Right renal pelvis (tissue), 4 donors: ENCODE measurements at regions not wholly inside any gene's neighbourhood (a gene's known extent, or its start where the extent isn't known, plus 50 kb on each side); places are given as distances from the start of the nearest gene placed in this dataset.
"Not testable (repeated sequence)": the region's sequence is repeated elsewhere in the genome, so short reads cannot be mapped to it uniquely, and the experiment has no call there.

Experiments
- DNase-seq, 4 donors: peaks; one replicate each; pipeline ENCODE4 v3.0.0-alpha.2; 2013; ENCODE audit warnings: low read depth in 4 of 4, low spot score in 3 of 4, missing footprints in 1 of 4

DNA sequence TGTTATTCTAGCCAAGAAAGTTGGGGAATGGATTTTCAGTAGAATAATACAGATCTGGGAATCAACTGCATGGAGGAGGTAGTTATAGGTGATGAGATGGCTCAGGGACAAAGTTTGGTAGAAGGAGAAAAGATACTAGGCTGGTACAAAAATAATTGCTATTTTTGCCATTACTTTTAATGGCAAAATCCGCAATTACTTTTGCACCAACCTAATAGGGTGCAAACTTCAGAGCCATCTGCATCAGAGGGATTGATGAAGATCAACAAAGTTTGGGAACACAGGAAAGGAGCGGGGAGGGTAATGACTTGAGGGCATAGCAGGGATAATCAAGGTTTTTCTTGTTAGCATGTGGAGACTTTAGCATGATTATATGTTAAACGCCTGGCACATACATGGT is 178.7 kb upstream of the ROPN1B start:
- not testable (repeated sequence) for DNase-seq

DNA sequence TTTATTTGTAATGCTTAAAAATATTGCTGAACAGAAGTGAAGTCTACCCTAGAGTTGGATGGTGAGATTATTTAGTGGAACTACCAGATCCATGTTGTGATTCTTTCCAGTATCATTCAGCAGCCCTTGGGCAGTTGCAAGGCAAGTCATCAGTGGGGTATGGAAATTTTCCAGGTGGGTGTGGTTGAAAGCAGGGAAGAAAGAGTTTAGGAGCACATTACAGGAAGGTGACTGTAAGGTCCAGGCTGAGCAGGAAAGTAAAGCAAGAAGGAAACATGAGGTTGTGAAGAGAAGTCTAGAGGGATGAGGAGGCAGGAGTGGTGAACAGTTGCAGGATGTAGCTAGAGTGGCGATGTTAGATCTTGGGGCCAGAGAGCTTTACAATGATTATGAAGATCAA is 178.0 kb upstream of the ROPN1B start:
- not testable (repeated sequence) for DNase-seq

DNA sequence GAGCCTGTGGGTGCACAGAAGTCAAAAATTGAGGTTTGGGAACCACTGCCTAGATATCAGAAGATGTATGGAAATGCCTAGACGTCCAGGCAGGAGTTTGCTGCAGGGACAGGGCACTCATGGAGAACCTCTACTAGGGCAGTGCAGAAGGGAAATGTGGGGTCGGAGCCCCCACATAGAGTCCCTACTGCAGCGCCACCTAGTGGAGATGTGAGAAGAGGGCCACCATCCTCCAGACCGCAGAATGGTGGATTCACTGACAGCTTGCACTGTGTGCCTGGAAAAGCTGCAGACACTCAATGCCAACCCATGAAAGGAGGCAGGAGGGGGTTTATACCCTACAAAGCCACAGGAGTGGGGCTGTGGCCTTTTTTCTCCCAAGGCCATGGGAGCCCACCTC is 159.0 kb upstream of the ROPN1B start:
- DNase-seq: not testable (repeated sequence)

DNA sequence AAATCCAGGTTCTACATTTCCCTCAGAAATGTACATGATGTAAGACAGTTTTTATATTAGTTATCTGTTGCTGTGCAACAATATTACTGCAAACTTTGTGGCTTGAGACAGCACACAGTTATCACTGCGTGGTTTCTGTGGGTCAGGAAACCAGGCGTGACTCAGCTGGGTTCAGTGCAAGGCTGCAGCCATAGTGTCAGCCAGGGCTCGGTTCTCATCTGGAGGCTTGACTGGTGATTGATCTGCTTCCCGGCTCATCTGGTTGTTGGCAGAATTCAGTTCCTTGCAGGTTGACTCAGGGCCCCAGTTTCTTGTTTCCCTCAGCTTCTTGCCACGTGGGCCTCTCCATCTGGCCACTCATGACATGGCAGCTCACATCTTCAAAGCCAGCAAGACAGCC is 146.8 kb upstream of the ROPN1B start:
- DNase-seq: not testable (repeated sequence)

DNA sequence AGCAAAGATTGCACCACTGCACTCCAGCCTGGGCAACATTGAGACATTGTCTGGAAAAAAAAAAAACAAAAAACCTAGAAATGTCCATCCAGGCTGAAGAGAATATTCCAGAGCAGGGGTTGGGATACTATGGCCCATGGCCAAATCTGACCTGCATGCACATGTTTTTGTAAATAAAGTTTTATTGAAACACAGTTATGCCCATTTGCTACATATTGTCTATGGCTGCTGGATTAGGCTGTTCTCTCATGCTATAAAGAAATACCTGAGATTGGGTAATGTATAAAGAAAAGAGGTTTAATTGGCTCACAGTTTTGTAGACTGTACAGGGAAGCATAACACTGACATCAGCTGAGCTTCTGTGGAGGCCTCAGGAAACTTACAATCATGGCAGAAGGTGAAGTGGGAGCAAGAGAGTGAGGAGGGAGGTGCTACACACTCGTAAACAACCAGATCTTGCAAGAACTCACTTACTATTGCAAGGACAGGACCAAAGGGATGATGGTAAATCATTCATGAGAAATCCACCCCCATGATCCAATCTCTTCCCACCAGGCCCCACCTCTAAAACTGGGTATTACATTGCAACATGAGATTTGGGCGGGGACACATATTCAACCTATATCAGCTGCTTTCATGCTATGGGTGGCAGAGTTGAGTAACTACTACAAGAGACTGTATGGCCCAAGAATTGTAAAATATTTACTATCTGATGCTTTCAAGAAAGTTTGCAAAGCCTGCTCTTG is 137.8 kb upstream of the ROPN1B start:
- DNase-seq: not testable (repeated sequence)

DNA sequence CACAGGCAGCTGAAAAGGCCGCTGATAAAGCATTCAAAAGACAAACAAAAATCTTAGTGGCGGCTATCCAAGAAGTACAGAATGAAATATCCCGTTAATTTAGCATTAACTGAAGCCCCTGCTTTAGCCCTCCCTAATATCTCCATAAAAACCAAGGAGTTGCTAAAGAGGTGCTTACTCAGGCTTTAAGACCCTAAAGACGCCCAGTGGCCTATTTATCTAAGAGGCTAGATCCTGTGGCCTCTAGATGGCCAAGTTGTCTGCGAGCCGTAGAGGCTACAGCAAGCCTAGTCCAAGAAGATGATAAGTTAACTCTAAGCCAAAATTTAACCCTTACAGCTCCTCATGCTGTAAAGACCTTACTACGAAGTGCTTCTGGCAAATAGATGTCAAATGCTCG is 133.4 kb upstream of the ROPN1B start:
- not testable (repeated sequence) for DNase-seq

DNA sequence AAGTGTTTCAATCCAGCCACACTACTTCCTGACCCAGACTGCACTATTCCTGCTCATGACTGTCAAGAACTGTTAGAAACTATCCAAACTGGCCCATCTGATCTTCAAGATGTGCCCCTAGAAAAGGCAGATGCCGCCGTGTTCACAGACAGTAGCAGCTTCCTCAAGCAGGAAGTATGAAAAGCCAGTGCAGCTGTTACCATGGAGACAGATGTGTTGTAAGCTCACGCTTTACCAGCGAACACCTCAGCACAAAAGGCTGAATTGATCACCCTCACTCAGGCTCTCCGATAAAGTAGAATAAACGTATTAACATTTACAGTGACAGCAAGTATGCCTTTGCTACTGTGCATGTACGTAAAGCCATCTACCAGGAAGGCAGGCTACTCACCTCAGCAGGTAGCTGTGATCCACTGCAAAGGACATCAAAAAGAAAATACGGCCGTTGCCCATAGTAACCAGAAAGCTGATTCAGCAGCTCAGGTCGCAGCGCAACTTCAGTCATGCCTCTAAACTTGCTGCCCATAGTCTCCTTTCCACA is 132.9 kb upstream of the ROPN1B start:
- peak in 2 of 4 donors; percentile 5 to 7 for DNase-seq

DNA sequence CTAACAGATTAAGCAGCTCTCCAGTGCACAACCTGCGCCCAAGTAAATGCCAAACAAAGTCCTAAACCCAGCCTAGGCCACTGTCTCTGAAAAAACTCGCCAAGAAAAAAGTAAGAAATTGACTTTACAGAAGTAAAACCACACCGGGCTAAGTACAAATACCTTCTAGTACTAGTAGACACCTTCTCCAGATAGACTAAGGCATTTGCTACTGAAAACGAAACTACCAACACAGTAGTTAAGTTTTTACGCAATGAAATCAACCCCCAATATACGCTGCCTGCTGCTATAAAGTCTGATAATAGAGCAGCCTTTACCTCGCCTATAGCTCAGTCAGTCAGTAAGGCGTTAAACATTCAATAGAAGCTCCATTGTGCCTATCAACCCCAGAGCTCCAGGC is 132.2 kb upstream of the ROPN1B start:
- not testable (repeated sequence) for DNase-seq

DNA sequence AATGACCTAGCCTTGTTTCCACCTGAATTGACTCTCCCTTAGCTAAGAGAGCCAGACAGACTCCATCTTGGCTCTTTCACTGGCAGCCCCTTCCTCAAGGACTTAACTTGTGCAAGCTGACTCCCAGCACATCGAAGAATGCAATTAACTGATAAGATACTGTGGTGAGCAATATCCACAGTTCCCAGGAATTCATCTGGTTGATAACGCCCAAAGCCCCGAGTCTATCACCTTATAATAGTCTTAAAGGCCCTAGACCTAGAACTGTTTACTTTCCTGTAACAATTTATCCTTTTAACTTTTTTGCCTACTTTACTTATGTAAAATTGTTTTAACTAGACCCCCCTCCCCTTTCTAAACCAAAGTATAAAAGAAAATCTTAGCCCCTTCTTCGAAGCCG is 130.1 kb upstream of the ROPN1B start:
- not testable (repeated sequence) for DNase-seq

DNA sequence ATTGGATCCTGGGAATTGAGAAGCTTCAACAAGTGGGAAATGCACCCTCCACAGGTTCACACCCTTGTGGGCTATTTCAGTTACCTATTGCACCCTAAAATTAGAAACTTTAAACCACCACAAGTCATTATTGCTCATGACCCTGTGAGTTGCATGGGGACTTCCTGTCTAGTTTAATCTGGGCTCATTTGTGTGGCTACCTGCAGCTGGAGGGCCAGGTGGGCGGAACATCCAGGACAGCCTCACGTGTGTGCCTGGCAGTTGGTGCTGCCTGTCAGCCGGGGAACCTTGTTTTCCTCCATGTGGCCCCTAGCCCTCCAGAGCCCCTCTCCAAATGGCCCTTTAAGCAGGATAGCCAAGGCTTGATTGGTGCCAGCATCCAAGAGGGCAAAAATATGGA is 128.5 kb upstream of the ROPN1B start:
- not testable (repeated sequence) for DNase-seq

DNA sequence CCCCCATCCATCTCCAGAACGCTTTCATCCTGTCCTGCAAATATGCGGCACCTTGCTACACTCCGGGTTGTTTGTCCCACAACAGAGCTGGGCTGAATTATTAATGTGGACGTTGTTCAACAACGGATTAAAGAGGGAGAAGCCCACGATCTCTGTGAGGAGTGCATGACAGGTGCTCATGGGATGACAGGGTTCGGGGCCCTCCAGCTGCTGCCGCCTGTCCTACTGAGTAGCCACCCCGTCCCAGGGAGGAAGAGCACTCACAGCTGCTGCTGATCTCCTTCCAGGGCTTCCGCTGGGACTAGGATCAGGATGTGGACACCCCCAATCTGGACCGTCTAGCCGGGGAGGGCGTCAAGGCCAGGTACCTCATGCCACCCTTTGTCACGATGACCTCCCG is 121.0 kb upstream of the ROPN1B start:
- not testable (repeated sequence) for DNase-seq

DNA sequence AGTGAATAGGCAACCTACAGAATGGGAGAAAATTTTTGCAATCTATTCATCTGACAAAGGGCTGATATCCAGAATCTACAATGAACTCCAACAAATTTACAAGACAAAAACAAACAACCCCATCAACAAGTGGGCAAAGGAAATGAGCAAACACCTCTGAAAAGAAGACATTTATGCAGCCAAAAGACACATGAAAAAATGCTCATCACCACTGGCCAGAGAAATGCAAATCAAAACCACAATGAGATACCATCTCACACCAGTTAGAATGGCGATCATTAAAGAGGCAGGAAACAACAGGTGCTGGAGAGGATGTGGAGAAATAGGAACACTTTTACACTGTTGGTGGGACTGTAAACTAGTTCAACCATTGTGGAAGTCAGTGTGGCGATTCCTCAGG is 114.0 kb upstream of the ROPN1B start:
- not testable (repeated sequence) for DNase-seq

DNA sequence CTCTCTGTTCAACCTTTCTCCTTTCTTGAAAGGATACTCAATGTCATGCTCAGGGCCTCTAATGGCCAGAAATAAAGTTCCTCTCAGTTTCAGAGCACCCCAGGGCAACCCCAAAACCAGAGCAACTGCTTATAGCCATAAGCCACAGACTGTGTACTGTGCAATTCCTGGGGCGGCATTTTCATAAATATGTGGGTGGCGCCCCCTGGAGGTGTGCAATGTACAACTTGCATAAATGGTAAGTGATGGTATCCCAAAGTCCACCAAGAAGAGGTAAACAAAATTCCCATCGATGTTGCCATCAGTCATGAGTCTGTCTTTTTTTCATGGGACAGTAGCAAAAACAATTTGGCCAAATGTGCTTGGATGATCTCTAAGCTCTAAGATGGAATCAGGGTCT is 108.4 kb upstream of the ROPN1B start:
- DNase-seq: not testable (repeated sequence)

DNA sequence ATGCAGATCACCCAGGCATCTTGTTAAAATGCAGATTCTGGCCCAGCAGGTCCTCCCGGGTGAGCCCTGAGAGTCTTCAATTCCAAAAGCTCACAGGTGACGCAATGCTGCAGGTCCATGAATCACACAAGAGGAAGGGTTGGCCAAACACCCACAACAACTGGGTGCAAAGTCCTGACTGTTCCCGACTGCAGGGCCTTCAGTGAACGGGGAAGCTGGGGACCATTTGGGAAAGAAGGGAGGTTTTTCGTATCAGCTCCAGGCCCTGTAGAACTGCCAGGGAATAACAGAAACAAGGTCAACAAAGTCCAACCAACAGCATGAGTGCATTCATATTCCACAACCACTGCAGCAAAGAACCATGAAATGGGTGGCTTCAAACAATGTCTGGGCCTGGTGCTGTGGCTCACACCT is 106.1 kb upstream of the ROPN1B start:
- DNase-seq: not testable (repeated sequence)

DNA sequence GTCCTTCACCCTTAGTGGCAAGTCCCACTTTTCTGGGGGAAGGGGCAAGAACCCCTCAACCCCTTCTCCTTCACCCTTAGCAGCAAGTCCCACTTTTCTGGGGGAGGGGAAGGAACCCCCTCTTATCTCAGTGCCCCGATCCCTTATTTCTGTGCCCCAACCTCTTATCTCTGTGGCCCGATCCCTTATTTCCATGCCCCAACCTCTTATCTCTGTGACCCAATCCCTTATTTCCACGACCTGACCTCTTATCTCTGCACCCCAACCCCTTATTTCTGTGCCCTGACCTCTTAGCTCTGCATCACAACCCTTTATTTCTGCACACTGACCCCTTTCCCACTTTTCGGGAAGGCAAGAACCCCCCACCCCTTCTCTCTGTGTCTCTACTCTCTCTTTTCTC is 104.4 kb upstream of the ROPN1B start:
- not testable (repeated sequence) for DNase-seq

DNA sequence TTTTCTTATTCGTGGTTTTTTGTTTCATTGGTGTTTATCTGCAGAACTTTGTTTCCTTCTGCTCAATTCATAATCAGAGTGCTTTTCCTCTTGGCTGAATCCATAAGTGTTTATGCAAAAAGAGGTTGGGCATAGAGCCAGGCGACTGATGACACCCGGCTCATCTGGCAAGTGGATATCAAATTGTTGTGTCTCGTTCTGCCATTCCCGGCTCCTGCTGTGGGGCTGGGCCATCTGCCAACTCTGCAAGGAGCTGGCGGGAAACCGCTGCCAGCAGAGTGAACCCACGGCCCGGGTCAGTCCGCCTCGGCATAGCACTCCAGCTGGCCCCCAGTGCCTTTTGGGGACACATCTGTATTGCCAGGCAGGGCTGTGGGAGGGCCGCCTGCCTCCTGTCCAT is 83.0 kb upstream of the ROPN1B start:
- DNase-seq: peak in 1 of 4 donors; percentile 1

DNA sequence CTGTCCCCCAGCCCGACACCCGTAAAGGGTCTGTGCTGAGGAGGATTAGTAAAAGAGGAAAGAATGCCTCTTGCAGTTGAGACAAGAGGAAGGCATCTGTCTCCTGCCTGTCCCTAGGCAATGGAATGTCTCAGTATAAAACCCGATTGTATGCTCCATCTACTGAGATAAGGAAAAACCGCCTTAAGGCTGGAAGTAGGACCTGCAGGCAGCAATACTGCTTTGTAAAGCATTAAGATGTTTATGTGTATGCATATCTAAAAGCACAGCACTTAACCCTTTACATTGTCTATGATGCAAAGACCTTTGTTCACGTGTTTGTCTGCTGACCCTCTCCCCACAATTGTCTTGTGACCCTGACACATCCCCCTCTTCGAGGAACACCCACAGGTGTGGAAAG is 69.8 kb upstream of the ROPN1B start:
- DNase-seq: not testable (repeated sequence)

DNA sequence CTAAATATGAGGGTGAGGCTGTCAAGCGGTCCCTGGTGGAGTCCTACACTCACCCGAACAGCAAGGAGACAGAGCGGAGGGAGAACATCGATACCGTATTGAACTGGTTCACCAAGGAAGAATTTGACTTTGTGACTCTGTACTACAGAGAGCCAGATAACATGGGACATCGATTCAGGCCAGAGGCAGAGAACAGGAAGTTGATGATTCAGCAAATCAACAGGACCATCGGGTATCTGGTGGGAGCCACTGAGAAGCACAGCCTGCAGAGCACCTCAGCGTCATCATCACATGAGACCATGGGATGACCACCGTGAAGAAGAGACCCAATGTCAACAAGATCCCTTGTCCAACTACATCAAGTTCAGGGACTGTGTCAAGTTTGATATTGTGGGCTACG is 67.5 kb upstream of the ROPN1B start:
- not testable (repeated sequence) for DNase-seq

DNA sequence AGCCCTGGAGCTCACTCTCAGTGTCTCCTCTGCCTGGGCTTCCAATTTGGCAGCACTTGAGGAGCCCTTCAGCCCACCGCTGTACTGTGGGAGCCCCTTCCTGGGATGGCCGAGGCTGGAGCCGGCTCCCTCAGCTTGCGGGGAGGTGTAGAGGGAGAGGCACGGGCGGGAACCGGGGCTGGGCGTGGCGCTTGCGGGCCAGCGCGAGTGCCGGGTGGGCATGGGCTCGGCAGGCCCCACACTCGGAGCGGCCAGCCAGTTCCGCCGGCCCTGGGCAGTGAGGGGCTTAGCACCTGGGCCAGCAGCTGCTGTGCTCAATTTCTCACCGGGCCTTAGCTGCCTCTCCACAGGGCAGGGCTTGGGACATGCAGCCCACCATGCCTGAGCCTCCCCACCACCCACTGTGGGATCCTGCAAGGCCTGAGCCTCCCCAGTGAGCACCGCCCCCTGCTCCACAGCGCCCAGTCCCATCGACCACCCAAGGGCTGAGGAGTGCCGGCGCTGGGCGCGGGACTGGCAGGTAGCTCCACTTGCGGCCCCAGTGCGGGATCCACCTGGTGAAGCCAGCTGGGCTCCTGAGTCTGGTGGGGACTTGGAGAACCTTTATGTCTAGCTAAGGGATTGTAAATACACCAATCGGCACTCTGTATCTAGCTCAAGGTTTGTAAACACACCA is 65.1 kb upstream of the ROPN1B start:
- not testable (repeated sequence) for DNase-seq

DNA sequence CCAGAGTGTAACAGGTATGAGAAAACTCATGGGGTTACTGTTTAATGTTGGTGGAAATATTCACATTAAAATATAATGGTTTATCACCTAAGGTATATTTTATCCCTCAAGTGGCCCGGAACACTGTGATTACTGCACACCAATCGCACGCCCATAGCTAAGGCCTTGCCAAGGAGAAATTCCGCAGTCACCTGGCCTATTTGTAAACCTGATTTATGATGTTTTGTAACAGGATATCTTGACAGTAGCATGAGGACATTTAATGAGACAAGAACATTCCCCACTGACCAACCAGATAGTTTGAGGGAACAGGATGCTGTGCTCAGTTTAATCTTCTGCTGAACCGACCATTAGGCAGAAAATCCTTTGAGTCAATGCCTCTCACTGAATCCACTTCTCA is 61.7 kb upstream of the ROPN1B start:
- DNase-seq: not testable (repeated sequence)

DNA sequence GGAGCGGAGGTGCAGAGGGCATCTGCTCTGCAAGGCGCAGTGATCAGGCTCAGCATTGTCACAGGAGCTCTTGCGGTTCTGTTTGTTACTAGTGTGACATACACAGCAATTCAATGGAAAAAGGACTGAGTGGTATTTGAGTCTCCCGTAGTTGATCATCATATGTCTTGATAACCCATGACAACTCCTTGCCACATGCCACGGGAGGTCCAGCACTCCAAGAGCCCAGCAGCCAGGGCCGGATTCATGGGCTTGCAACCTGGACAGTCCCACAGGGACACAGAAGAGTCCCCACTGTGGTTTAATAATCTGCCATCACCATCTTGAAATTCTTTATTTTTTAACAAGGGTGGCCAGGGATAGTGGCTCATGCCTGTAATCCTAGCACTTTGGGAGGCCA is 58.1 kb upstream of the ROPN1B start:
- DNase-seq: not testable (repeated sequence)
